H1 (cell line): ENCODE measurements at regions not wholly inside any gene's neighbourhood (a gene's known extent, or its start where the extent isn't known, plus 50 kb on each side); places are given as distances from the start of the nearest gene placed in this dataset. TPM values are rescaled to one million over a fixed set of nuclear protein-coding genes. Genes with fewer than 3 reads are reported as not detected.

Source experiments
- small RNA-seq: library from polyadenylated mRNA; stranded (forward); fragments of <200 nt; extraction: miRNeasy Mini kit (QIAGEN cat#:217004); gene quantifications from one replicate; pipeline ENCODE3, GENCODE V24; 2013; ENCODE audit not compliant: insufficient read depth

Small RNA genes in the stretch of these regions (small RNA-seq; reads per million reads assigned to genes)
- gene RNU6-279P (not detected), gene RNU6-871P (not detected)
